A172 (cell line): ENCODE measurements at regions not wholly inside any gene's neighbourhood (a gene's known extent, or its start where the extent isn't known, plus 50 kb on each side); places are given as distances from the start of the nearest gene placed in this dataset.
A peak's percentile ranks its signal among the peaks of the same experiment; 100 is the strongest.

ENCODE experiments used
- DNase-seq: peaks from one replicate; pipeline ENCODE4 v3.0.0-alpha.2; 2015; ENCODE audit warnings: low spot score

- no peak for DNase-seq
Measured at GRCh38 chr11:31910950-31911576, 99.9 kb upstream of the PAX6 start.

- DNase-seq = no peak
Measured at GRCh38 chr11:31903225-31904074, 92.3 kb upstream of the PAX6 start.

GRCh38 chr11:31902706-31903105, 91.6 kb upstream of the PAX6 start:
- DNase-seq = no peak

GRCh38 chr11:31895926-31896325, 84.8 kb upstream of the PAX6 start:
- no peak for DNase-seq

- peak; percentile 9 for DNase-seq
Measured at GRCh38 chr11:31887180-31887579, 76.1 kb upstream of the PAX6 start.

GRCh38 chr11:31884080-31884479, 73.0 kb upstream of the PAX6 start:
- no peak for DNase-seq

- DNase-seq = no peak
Measured at GRCh38 chr11:31883435-31883834, 72.3 kb upstream of the PAX6 start.

GRCh38 chr11:31882951-31883392, 71.8 kb upstream of the PAX6 start:
- peak; percentile 51 for DNase-seq

GRCh38 chr11:31881825-31882224, 70.7 kb upstream of the PAX6 start:
- DNase-seq = no peak

- DNase-seq = no peak
Measured at GRCh38 chr11:31879681-31880080, 68.6 kb upstream of the PAX6 start.

GRCh38 chr11:31877863-31878262, 66.7 kb upstream of the PAX6 start:
- no peak for DNase-seq

- DNase-seq = no peak
Measured at GRCh38 chr11:31877083-31877482, 66.0 kb upstream of the PAX6 start.

GRCh38 chr11:31875866-31876560, 64.9 kb upstream of the PAX6 start:
- DNase-seq = no peak

- DNase-seq = peak; percentile 56
Measured at GRCh38 chr11:31874631-31875191, 63.6 kb upstream of the PAX6 start.

GRCh38 chr11:31873124-31873523, 62.0 kb upstream of the PAX6 start:
- no peak for DNase-seq

- DNase-seq = peak; percentile 71
Measured at GRCh38 chr11:31872076-31872443, 60.9 kb upstream of the PAX6 start.

- no peak for DNase-seq
Measured at GRCh38 chr11:31871310-31872075, 60.4 kb upstream of the PAX6 start.

GRCh38 chr11:31870609-31871309, 59.6 kb upstream of the PAX6 start:
- no peak for DNase-seq

GRCh38 chr11:31869986-31870385, 58.9 kb upstream of the PAX6 start:
- DNase-seq = no peak

GRCh38 chr11:31865606-31866300, 54.6 kb upstream of the PAX6 start:
- DNase-seq = no peak
